ENCODE measurements at regions not wholly inside any gene's neighbourhood (a gene's known extent, or its start where the extent isn't known, plus 50 kb on each side); places are given as distances from the start of the nearest gene placed in this dataset.

DNA sequence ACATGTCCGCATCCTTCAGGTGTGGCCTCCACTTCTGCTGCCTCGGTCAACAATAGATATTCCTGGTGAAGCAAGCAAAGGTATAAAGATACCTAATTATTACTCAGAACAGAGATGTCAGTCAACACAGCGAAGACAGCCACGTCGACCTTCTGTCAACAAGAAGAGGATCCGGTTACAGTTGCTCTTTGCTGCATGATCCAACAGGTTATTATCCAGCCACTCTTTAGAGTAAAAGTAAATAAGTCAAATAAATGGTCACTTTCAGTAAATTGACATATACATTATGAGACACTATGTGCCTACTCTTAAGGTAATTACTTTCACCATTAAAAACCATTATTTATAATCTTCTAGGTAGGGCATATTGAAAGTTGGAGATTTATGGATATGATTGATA lies 356.8 kb upstream of the ATP11B start:
- no peak for DNase-seq (ENCODE audit: low read depth in 3 of 3, low spot score in 1 of 3)

GRCh38 chr3:182438398-182438797 lies 354.9 kb upstream of the ATP11B start:
- DNase-seq (ENCODE audit: low read depth in 3 of 3, low spot score in 1 of 3), result no peak

GRCh38 chr3:182440101-182440500 lies 353.2 kb upstream of the ATP11B start:
- no peak for DNase-seq (ENCODE audit: low read depth in 3 of 3, low spot score in 1 of 3)

DNA sequence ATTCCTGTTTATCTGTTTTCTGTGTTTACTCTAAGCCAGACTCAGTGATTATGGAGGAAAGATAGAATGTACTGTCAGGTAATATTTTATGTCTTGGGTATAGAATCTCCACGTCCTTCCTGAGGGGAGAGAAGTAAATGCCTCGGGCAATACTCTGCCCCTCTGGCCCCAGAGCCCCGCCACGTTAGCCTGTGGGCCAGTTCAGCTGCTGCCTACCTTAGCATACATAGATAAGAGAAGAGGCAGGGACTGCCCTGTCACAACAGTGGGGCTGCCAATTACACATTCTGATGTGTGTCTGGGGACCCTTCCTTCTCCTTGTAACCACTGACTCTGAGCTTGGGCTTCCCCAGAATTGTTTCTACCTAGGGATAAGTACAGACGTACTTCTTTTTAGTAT lies 347.7 kb upstream of the ATP11B start:
- DNase-seq (ENCODE audit: low read depth in 3 of 3, low spot score in 1 of 3), result no peak

GRCh38 chr3:182450942-182451787 lies 342.1 kb upstream of the ATP11B start:
- DNase-seq (ENCODE audit: low read depth in 3 of 3, low spot score in 1 of 3), result no peak

DNA sequence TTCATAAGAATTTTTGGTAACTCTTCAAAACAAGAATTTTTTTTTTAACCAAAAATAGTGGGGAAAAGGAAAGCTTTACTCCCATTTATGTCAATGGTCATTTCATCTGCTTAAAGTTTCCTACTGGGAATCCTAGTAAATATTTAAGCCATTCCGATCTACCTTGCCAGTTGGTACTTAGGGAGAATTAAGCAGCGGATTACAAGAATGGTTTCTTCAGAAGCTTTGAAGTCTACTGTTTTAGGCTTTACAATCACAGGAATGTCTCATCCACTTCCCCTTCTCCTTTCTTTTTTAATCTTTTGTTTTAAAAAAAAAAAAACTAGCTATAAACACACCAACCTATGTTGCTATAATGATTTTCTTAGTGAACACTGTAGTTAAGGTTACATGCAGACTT lies 341.4 kb upstream of the ATP11B start:
- no peak for DNase-seq (ENCODE audit: low read depth in 3 of 3, low spot score in 1 of 3)

DNA sequence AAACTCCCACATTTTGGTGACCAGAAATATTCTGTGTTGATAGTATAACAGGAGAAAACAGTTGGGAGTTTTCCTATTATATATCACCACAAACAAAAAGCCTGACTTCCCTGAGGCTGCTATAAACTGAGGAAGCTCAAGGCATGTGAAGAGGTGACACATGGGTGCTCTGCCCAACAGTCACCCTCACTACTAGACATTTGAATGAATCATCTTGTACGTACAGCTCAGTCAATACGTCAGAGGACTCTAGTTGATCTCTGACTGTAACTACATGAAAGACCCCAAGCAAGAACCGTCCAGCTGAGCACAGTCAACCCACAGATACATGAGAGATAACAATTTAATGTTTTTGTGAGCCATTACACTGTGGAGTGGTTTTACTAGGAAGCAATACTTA lies 338.3 kb upstream of the ATP11B start:
- DNase-seq (ENCODE audit: low read depth in 3 of 3, low spot score in 1 of 3), result no peak

DNA sequence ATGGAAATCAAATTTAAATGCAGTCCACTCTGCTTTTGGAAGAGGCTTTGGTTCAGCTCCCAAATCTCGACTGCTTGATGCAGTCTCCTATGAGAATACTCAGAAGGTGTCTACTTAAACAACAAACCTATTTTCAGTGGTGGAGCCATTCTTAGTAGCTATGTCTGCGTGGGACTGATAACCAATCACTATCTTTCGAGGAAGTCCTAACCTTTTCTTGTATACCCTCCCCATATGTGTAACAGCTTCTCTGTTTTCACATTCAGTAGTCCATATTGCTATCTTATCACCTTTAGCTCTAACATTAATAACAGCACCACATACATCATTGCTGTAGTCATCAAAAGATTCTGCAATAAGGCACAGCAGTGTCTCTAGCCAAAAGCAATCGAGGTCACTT lies 333.0 kb upstream of the ATP11B start:
- no peak for DNase-seq (ENCODE audit: low read depth in 3 of 3, low spot score in 1 of 3)

DNA sequence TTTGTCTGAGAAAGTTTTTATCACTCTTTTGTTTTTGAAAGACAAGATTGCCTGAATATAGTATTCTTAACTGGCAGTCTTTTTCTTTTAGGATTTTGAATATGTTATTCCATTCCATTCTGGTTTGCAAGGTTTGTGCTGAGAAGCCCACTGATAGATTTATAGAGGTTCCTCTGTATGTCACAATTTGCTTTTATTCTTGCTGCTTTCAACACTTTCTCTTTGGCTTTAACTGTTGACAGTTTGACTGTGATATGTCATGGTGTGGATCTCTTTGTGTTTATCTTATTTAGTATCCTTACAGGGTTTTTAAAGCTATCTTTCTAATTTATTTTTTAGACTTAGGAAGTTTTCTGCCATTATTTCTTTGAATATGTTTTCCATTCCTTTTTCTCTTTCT lies 331.2 kb upstream of the ATP11B start:
- DNase-seq (ENCODE audit: low read depth in 3 of 3, low spot score in 1 of 3), result no peak

DNA sequence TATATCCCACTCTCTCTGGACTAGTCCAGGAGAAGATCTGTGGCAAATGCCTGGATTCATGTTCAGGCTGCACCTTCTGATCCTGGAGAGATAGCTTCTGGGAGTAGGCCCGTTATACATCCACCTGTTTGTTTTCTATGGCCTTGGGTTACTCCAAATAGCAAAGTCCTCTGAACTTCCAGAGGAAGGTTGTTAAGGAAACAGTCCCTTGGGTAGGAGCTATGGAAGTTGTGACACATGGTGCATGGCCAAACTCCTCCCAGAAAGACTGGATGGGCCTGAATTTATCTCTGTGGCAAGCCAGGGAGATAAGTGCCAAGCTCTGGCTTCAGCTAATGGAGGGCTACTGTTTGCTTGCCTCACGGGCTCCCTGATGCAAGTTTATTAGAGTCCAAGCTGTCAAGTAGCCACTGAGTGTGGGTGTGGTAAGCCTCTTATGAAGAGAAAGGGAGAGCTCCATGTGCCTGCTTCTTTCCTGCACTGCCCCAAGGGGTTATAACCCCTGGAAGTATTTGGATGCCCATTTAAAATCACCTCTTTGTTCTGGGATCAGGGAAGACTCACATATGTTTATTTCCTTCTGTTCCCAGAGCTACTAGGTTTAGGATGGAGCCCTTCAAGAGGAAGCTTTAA lies 328.7 kb upstream of the ATP11B start:
- DNase-seq (ENCODE audit: low read depth in 3 of 3, low spot score in 1 of 3), result no peak

- DNase-seq (ENCODE audit: low read depth in 3 of 3, low spot score in 1 of 3), result no peak
These were observed 327.8 kb upstream of the ATP11B start for GRCh38 chr3:182465301-182466185.

GRCh38 chr3:182469086-182469485 lies 324.2 kb upstream of the ATP11B start:
- DNase-seq (ENCODE audit: low read depth in 3 of 3, low spot score in 1 of 3), result no peak

GRCh38 chr3:182470187-182470586 lies 323.1 kb upstream of the ATP11B start:
- no peak for DNase-seq (ENCODE audit: low read depth in 3 of 3, low spot score in 1 of 3)

GRCh38 chr3:182473191-182473710 lies 320.1 kb upstream of the ATP11B start:
- DNase-seq (ENCODE audit: low read depth in 3 of 3, low spot score in 1 of 3), result no peak

GRCh38 chr3:182478369-182478768 lies 314.9 kb upstream of the ATP11B start:
- DNase-seq (ENCODE audit: low read depth in 3 of 3, low spot score in 1 of 3), result no peak

GRCh38 chr3:182479419-182480336 lies 313.6 kb upstream of the ATP11B start:
- DNase-seq (ENCODE audit: low read depth in 3 of 3, low spot score in 1 of 3), result no peak

- no peak for DNase-seq (ENCODE audit: low read depth in 3 of 3, low spot score in 1 of 3)
These were observed 310.6 kb upstream of the ATP11B start for GRCh38 chr3:182482705-182483104.

DNA sequence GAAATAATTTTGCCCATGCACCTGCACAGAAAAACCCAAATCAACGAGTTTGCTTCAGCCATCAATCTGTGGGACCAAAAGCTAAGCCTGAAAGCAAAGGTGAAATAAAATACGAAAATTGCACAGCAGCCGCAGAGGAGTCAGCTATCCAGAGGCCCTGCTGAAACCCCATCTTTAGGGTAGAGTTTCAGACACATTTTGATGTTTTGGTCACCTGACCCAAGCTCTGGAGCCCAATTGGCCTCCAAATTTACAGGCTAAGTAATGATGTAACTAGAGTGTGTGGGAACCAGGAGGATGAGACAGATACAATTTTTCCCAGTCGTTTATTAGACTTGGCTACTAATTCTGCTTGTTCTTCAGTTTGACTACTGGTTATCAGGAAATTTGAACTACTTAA lies 308.6 kb upstream of the ATP11B start:
- no peak for DNase-seq (ENCODE audit: low read depth in 3 of 3, low spot score in 1 of 3)

DNA sequence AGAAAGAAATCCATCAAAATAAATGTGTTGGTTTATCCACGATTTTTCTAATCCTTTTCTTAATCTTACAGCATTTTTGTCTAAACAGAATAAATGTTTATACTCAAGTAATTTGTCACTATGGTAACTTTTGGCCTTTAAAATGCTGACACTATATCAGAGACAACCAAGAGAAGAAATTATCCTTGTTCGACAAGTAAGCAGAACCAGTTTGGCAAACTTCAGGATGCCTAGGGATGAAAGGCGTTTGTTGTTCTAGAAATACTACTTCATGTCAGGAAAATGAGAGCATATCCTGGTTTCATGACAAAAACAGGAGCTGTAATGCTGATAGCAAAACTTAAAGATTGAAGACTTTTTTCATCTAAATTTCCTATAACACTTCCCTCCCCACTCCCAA lies 308.0 kb upstream of the ATP11B start:
- no peak for DNase-seq (ENCODE audit: low read depth in 3 of 3, low spot score in 1 of 3)

- no peak for DNase-seq (ENCODE audit: low read depth in 3 of 3, low spot score in 1 of 3)
These were observed 306.8 kb upstream of the ATP11B start for GRCh38 chr3:182486463-182486862.

GRCh38 chr3:182487143-182487542 lies 306.2 kb upstream of the ATP11B start:
- no peak for DNase-seq (ENCODE audit: low read depth in 3 of 3, low spot score in 1 of 3)
